Esophagus squamous epithelium (tissue), 4 donors: ENCODE measurements at regions not wholly inside any gene's neighbourhood (a gene's known extent, or its start where the extent isn't known, plus 50 kb on each side); places are given as distances from the start of the nearest gene placed in this dataset.

ENCODE experiments used
- POLR2A ChIP-seq, 4 donors: fragments of 450-650 bp; IDR thresholded peaks; one replicate each; pipeline ENCODE4 v1.6.1; 2017; ENCODE audit warnings: antibody characterized with exemption in 4 of 4, mild to moderate bottlenecking in 4 of 4, moderate library complexity in 3 of 4
- TF ChIP-seq, protein P1 (sequence below), 6 experiments: fragments of 450-650 bp in 4 of 6; fragments of 200-600 bp in 2 of 6; sonication (generic) in 2 of 6; IDR thresholded peaks; one replicate each; pipeline ENCODE4 v1.5.1; 2016 to 2019; ENCODE audit warnings: antibody characterized with exemption in 6 of 6, mild to moderate bottlenecking in 4 of 6, moderate library complexity in 4 of 6

DNA sequence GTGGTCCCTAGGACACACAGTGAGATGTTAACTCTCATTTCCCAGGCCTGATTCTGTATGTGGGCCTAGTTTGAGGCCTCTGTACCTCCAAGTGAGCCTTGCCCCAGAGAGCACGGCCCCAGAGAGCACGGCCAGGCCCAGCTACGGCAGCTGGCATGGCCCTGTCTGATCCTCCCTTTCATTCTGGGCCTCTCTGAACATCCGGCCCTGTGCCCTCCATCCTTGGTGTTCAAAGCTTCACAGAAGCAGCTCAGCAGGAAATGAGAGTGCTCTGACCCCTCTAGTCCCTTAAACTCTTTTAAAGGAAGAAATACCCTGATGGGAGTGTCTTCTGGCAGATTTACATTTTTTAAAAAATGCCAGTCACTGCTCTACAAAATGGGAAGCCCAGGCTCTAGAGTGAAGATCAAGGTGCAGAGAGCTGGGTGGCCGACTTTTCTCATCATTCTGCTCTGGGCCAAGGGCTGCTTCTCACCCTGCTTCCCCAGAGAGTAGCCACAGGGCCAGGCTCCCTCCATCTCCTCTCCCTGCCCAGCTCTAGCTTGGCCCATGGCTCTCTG lies 171.9 kb downstream of the RPS24 start:
- TF ChIP-seq, protein P1, sequence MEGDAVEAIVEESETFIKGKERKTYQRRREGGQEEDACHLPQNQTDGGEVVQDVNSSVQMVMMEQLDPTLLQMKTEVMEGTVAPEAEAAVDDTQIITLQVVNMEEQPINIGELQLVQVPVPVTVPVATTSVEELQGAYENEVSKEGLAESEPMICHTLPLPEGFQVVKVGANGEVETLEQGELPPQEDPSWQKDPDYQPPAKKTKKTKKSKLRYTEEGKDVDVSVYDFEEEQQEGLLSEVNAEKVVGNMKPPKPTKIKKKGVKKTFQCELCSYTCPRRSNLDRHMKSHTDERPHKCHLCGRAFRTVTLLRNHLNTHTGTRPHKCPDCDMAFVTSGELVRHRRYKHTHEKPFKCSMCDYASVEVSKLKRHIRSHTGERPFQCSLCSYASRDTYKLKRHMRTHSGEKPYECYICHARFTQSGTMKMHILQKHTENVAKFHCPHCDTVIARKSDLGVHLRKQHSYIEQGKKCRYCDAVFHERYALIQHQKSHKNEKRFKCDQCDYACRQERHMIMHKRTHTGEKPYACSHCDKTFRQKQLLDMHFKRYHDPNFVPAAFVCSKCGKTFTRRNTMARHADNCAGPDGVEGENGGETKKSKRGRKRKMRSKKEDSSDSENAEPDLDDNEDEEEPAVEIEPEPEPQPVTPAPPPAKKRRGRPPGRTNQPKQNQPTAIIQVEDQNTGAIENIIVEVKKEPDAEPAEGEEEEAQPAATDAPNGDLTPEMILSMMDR (IDR thresholded peaks at IDR 0.05): no peak
- no peak for TF ChIP-seq POLR2A (IDR thresholded peaks at IDR 0.05)
